ENCODE measurements at regions not wholly inside any gene's neighbourhood (a gene's known extent, or its start where the extent isn't known, plus 50 kb on each side); places are given as distances from the start of the nearest gene placed in this dataset.

- TF ChIP-seq POLR2A (IDR thresholded peaks at IDR 0.05) = no peak
- TF ChIP-seq CTCF (IDR thresholded peaks at IDR 0.05) = no peak
Observed at GRCh38 chr2:134109246-134109645, 144.6 kb upstream of the MGAT5 start.
